ENCODE measurements at regions not wholly inside any gene's neighbourhood (a gene's known extent, or its start where the extent isn't known, plus 50 kb on each side); places are given as distances from the start of the nearest gene placed in this dataset.

- DNase-seq (no peak), ATAC-seq (no peak)
Measured at GRCh38 chr4:67120369-67120768, 424.9 kb downstream of the CENPC start.

GRCh38 chr4:67109276-67109675 is 436.0 kb downstream of the CENPC start:
- no peak for ATAC-seq

DNA sequence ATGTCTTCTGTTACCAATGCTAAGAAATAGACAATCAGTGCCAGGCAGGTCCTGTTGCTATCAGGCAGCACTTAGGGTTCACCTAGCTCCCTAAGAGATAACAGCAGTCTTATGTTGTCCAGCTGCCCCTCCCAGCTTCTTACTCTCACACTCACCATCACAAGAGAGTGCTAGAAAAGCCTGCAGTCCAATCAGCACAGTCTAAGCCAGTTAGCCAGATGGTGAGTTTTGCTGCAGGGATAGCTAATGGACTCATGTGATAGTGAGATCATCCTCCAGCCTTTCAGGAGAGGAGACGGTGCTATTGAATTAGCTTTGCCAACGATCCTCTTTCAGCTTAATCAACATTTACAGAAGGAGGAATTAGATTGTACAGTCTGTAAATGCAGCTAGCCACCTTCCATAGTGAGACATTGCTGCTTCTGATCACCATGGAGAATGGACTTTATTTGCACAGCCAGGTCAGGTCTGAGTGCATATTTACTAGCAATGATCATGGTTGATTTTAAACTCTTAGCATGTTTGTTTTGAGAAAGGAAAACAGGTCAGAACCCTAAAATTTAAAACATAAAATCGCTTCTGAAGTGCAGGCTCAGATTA is 438.3 kb downstream of the CENPC start:
- DNase-seq (no peak), ATAC-seq (no peak)

More at GRCh38 chr4:67109276-67109675, 436.0 kb downstream of the CENPC start:
- no peak for DNase-seq

DNA sequence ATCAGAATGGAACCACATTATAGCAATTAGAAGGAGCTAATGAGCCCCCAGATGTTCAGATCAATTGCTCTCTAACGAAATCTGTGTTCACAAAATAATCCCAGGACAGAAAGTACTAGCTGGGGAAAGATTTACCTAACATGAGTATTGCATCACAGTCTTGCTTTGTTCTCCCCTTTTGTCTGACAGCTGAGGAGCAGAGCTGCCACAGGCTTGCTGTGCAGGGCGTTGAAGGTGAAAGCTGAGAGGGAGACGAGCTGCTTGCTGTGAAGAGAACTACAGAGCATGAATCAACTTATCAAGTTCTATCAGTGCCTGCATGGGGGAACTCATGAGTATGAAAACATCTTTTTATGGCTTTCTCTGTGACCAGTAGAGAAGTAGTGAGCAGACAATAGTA is 441.2 kb downstream of the CENPC start:
- DNase-seq = no peak
- no peak for ATAC-seq

DNA sequence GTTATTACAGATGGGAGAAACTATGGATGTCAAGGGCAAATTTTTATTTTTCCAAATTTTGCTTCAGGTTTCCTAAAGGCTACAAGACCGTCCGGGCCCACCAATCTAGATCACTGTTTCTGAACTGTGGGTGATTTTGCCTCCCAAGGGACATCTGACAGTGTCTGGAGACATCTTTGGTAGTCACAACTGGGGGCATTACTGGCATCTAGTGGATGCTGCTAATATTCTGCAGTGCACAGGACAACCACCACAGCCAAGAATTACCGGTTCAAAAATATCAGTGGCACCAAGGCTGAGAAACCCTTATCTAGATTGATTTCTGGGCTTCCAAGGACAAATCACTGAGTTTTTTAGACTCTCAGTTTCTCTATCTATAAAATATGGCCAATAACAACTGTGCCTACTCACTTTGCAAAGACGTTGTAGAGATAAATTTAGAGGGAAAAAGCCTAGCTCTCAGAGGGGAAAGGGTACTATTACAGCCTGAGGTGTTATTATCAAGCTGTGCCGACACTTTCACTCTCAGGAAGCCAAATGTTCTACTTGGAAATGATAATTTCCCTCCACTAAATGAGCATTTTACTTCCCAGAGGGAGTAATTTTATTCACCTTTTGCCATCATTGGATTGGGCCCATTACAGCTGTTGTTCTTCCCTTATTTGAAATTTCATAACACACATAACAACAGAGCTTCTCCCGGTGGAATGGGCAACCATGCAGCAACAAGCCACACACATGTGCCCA is 442.1 kb downstream of the CENPC start:
- no peak for DNase-seq
- no peak for ATAC-seq

GRCh38 chr4:67101612-67102011 is 443.7 kb downstream of the CENPC start:
- ATAC-seq (no peak), DNase-seq (no peak)

DNA sequence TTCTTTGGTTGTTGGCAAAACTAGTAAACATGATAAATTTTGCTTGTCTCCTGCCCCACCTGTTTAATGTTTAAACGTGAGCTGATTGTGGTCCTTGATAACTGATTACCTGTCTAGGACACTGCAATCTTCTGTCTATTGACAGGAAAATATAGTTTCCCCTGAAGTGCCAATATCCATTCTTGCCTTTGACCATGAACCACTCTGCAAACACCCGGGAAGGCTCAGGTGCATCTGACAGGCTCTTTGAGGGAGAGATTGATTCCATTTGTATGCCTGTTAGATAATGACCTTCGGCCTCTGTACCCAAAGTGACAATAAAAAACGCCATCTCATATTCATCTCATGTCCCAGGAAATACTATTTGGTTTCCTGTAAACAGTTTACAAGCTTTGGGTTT is 453.0 kb downstream of the CENPC start:
- ATAC-seq = no peak
- DNase-seq = no peak

- DNase-seq (no peak), ATAC-seq (no peak)
Measured at GRCh38 chr4:67091673-67092072, 453.6 kb downstream of the CENPC start.

DNA sequence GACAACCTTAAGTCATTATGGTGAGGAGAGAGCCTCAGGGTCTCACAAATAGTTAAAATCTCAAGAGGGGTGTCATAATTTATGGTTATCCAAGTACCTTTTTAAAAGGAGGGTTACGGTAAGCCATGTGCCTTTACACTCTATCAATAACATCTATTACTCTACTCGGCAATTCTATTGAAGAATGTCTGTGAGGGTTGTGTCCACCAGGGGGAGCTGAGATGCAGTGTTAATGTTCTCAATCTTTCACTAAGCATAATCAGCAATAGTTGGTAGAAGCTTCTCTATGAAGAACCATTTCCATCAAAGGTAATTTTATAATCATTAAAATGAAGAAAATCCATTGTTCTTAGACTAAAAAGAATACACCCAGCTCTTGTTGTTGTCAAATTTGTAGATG is 457.4 kb downstream of the CENPC start:
- peak; percentile 32 for DNase-seq
- no peak for ATAC-seq

DNA sequence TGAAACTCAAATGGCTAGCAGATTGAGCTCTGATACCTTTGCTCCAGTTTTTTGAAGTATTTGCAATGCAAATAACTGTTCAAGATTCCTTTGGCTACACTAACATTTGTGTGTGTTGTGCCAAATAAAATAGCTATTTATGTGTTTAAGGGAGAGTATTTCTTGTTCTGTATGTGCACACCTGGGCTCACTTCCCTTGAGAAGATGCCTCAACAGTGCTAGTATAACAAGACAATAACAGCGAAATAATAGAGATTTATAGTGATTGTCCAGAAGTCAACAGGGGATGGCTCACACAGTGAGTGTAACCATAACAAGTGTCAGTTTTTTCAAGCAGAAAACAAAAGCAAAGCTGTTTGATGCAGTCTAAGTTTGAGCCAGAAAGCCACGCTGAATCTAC is 460.5 kb downstream of the CENPC start:
- no peak for ATAC-seq
- no peak for DNase-seq

GRCh38 chr4:67083496-67083895 is 461.8 kb downstream of the CENPC start:
- DNase-seq = no peak
- ATAC-seq = no peak

DNA sequence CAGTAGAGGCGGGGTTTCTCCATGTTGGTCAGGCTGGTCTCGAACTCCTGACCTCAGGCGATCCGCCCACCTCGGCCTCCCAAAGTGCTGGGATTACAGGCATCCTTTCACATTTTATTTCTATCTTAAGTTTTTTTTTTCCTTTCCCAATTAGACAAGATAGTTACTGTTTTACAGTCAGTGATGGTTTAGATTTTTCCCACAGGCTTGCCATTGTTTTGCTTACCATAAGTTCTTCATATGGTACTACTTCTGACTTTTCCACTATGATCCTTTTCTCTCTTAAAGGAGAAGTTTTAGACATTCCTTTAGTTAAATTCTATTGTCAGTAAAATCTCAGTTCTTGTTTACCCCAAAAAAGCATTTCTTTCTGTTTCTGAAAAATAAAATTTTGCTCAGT is 462.6 kb downstream of the CENPC start:
- no peak for DNase-seq
- no peak for ATAC-seq

GRCh38 chr4:67080046-67080557 is 465.2 kb downstream of the CENPC start:
- DNase-seq (no peak), ATAC-seq (no peak)

DNA sequence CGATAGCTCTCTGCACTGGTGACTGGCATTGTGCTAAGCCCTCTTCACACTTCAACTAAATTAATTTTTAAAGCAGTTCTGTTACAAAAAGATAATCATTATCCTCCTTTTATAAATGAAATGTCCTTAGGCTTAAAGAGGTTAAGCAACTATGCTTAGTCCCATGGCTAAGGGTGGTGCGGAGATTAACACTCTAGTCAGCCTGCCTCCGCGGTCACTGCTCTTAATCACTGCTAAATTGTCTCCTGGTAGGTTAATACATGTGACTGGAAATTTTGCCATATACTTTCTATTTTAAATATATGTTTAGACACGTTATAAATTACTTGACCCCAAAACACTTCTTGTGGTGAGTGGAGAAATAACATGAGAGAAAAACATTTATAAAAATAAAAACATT is 473.7 kb downstream of the CENPC start:
- DNase-seq = no peak
- no peak for ATAC-seq

DNA sequence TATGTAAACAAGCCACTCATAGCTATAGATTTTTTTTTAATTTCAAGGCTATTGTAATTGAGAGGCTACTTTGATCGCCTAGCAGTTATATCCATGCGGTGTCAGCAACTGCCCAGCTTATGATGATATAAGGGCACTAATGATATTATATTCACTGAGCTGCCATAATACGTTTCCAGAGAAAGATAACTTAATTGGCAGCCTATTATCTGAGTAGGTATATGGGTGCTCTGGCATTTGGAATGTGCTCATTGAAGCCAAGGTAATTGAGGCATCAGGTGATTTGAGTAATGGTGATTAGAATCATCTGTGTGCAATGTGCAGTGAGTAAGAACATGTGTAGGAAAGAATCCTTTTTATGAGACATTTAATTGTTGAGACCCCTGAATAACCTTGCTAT is 490.0 kb downstream of the CENPC start:
- ATAC-seq (no peak), DNase-seq (no peak)

- DNase-seq = no peak
- ATAC-seq = no peak
Measured at GRCh38 chr4:67054896-67055295, 490.4 kb downstream of the CENPC start.

DNA sequence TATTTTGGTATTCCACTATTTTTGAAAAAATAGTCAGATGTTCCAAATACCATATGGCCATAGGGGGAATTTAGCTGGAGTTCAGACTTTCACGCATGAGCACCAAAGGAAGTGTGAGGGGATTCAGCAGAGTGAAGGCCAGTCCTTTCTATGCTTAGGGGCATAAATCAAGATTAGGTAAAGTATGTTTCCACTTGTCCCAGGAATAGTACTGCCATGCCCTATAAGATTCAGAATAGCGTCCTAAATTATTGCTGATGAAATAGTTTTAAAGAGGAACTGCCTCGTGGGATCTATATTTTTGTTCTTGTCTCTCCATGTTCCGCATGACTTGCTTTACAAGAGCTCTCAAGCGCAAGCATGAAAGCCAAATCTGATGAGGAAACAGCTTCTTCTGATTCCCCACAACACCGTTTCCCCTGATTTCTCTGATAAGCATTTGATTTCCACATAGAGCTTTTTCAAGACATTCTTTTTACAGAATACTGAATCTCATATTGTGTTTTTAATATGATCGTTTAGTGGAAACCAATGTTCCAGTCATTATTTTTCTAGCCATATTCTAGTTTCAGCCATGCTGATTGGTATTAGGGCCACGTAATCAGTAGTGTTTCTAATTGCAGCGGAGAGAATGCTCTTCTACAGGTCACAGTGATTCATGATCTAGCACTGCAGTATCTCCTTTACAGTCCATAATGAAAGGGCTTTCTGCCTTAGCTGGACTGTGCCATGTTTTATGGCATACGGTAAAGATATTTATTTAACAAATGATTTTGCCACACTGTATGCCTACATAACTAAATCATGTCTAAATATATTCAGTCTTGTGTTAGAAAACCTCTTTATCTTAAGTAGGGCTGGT is 492.3 kb downstream of the CENPC start:
- ATAC-seq = no peak
- no peak for DNase-seq

- ATAC-seq = no peak
- no peak for DNase-seq
Measured at GRCh38 chr4:67051000-67051789, 494.1 kb downstream of the CENPC start.

- DNase-seq (no peak), ATAC-seq (no peak)
Measured at GRCh38 chr4:67049446-67049845, 495.9 kb downstream of the CENPC start.

GRCh38 chr4:67048530-67048929 is 496.8 kb downstream of the CENPC start:
- DNase-seq (no peak), ATAC-seq (no peak)

DNA sequence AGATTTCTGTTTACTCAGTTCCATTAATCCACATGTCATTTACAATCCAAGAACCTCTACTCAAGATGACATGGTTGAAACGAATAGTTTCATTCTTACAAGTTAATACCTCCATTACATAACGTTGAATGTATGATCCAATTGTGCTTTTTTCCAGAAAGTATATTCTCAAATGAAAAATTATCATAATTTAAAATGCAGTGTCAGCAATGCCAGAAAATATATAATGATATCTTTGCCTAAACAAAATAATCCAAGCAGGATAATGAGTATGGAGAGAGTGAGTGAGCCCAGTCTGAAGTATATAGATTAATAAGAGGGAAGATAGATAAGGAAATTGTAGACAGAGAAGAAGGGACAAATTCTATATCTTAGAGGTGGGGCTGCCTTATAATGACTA is 505.0 kb downstream of the CENPC start:
- DNase-seq = no peak
- no peak for ATAC-seq

- no peak for ATAC-seq
- DNase-seq = no peak
Measured at GRCh38 chr4:67038228-67038566, 507.1 kb downstream of the CENPC start.
